ENCODE measurements at regions not wholly inside any gene's neighbourhood (a gene's known extent, or its start where the extent isn't known, plus 50 kb on each side); places are given as distances from the start of the nearest gene placed in this dataset.
A peak's percentile ranks its signal among the peaks of the same experiment; 100 is the strongest.

DNA sequence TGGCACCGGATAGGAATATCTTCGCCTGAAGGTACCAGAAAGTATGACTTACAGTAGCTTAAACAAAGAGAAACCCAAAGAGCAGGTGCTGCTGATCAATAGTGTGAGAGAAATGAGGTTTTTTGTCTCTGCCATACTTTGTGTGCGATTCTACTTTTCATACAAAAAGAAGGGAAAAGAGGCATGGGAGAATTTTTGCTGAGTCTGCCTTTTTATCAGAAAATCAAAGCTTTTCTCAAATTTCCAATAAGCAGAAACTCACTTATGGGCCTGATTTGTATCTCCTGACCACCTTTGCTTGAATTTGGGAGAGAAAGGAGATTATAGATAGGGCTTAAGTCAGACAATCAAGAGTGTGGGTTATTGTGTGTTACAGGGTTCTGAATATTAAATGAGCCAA is 65.5 kb upstream of the TAF11L2 start:
- CTCF ChIA-PET: no interaction called here

More for the DNA sequence above, 65.5 kb upstream of the TAF11L2 start:
- no peak overlapping the region for H4K5ac ChIP-seq (ENCODE audit: low read depth, low read length)
- no peak overlapping the region for H3K14ac ChIP-seq (replicated peaks; ENCODE audit: low read depth, low read length)
- POLR2A ChIA-PET (ENCODE audit: unreplicated experiment): no interaction called here
- no peak overlapping the region for H4K8ac ChIP-seq (ENCODE audit: low read depth in 2 of 2, low read length in 2 of 2)
- no peak overlapping the region for H3K56ac ChIP-seq (ENCODE audit: extremely low read depth, insufficient read depth, low read length)
- no peaks in the 10 kb centered on the region for H3K79me1 ChIP-seq (ENCODE audit: low read depth in 1 of 2, low read length in 2 of 2)
- H2BK15ac ChIP-seq (ENCODE audit: low read depth, low read length): no peak overlapping the region
- no peaks in the 10 kb centered on the region for H4K20me1 ChIP-seq (ENCODE audit: insufficient read depth, low read length)
- dilution Hi-C loops (cut with HindIII; ENCODE audit: low sequenced_read_pairs, unreplicated experiment): no loop called here
- H2AFZ ChIP-seq (replicated peaks; ENCODE audit: low read length, poor library complexity): no peak overlapping the region
- whole genome bisulfite sequencing, 2 experiments (ENCODE audit: extremely low coverage in 2 of 2, insufficient read length in 1 of 2): no CpG with 5 or more reads among the region's 3 CpGs
- H3K23ac ChIP-seq (ENCODE audit: low read depth, low read length): no peak overlapping the region
- peaks cover 4% of the 10 kb centered on the region for H3K27me3 ChIP-seq (ENCODE audit: control insufficient read depth, insufficient read depth, low read length)
- H2BK20ac ChIP-seq (ENCODE audit: low read depth, low read length): no peak overlapping the region
- no peaks in the 10 kb centered on the region for H3K9me3 ChIP-seq (ENCODE audit: control insufficient read depth, insufficient read depth, low read length)
- H2AK5ac ChIP-seq (ENCODE audit: low read depth, low read length): no peak overlapping the region
- DNase-seq (no peak), ATAC-seq (ENCODE audit: low read depth) (no peak)
- in situ Hi-C loops (cut with MboI; ENCODE audit: low sequenced_read_pairs): no loop called here
- no peak overlapping the region for H2AK9ac ChIP-seq (replicated peaks; ENCODE audit: low read depth, low read length, poor library complexity)
- intact Hi-C loops (cut with micrococcal nuclease): no loop called here
- H3K9ac ChIP-seq (ENCODE audit: low read depth, low read length): no peak overlapping the region
- H3K9me1 ChIP-seq (ENCODE audit: insufficient read depth, low read length): no peaks in the 10 kb centered on the region
- H2BK120ac ChIP-seq (ENCODE audit: low read depth, low read length): no peak overlapping the region
- H2BK5ac ChIP-seq (ENCODE audit: low read depth, low read length, poor library complexity, severe bottlenecking): no peak overlapping the region
- peaks cover 3% of the 10 kb centered on the region for H3K4me1 ChIP-seq (ENCODE audit: control insufficient read depth, insufficient read depth, low read length)
- no peak overlapping the region for H3K4me2 ChIP-seq (ENCODE audit: low read depth, low read length)
- H4K91ac ChIP-seq (ENCODE audit: insufficient read depth, low read depth, low read length): no peak overlapping the region
- no peak overlapping the region for H3K18ac ChIP-seq (ENCODE audit: low read depth, low read length)
- H3K4ac ChIP-seq (ENCODE audit: low read depth, low read length): no peak overlapping the region
- TF ChIP-seq MAFK (IDR thresholded peaks at IDR 0.05; ENCODE audit: low read depth, low read length): peak; percentile 94
- no peak for TF ChIP-seq CHD1 (IDR thresholded peaks at IDR 0.05; ENCODE audit: low read depth, low read length)
- no peaks in the 10 kb centered on the region for H3K36me3 ChIP-seq (ENCODE audit: control insufficient read depth, insufficient read depth, low read length)
- no TSS peak for BruUV-seq (replicated peaks)
- H3K4me3 ChIP-seq (ENCODE audit: insufficient read depth, low read depth, low read length): no peak overlapping the region
- H3K27ac ChIP-seq (ENCODE audit: insufficient read depth, low read length): no peak overlapping the region

All from IMR-90 (cell line).